ENCODE measurements at regions not wholly inside any gene's neighbourhood (a gene's known extent, or its start where the extent isn't known, plus 50 kb on each side); places are given as distances from the start of the nearest gene placed in this dataset.

DNA sequence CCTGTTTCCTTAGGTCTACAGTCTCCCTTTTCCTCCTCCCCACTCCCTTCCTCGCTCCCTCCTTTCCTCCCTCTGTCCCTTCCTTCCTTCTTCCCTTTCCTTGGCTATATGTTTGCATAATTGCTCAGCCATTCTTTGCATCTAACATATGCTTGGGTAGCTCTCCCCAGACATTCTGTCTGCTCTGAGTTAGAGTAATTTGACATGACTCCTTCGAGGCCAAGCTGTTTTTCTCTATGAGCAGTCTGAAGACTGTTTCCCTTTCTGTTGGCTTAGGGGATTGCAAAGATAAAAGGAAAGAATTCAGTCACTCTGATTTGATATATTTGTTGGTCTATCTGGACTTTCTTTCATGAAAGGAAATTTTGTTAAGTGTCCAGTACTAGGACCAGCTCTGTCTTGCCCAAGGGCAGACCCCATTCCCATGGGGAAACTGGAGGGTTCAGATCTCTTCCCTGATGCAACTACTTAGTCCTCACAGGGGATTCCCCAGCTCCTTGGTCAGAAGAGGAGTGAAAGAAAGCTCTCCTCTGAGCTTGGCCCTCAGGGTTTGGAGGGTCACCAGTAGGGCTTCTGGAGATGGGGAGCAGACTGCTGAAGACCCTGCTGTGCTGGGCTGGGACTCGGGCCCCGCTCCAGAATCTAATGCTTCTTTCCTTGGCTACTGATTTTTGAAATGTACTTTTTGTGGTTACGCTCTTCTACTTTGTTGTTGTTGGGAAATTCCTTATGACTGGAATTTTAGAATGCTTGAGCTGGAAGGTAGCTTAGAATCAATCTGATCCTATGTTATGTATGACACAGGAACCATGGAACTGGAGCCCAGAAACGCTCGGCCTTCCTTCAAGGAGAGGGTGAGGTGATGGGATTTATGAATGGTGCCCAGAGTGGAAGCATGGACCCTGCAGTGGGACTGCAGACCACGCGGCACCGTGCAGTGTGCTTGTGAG is 63.7 kb upstream of the SLC22A23 start:
- TF ChIP-seq, protein P1, sequence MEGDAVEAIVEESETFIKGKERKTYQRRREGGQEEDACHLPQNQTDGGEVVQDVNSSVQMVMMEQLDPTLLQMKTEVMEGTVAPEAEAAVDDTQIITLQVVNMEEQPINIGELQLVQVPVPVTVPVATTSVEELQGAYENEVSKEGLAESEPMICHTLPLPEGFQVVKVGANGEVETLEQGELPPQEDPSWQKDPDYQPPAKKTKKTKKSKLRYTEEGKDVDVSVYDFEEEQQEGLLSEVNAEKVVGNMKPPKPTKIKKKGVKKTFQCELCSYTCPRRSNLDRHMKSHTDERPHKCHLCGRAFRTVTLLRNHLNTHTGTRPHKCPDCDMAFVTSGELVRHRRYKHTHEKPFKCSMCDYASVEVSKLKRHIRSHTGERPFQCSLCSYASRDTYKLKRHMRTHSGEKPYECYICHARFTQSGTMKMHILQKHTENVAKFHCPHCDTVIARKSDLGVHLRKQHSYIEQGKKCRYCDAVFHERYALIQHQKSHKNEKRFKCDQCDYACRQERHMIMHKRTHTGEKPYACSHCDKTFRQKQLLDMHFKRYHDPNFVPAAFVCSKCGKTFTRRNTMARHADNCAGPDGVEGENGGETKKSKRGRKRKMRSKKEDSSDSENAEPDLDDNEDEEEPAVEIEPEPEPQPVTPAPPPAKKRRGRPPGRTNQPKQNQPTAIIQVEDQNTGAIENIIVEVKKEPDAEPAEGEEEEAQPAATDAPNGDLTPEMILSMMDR (IDR thresholded peaks at IDR 0.05) = no peak
- TF ChIP-seq, protein P2, sequence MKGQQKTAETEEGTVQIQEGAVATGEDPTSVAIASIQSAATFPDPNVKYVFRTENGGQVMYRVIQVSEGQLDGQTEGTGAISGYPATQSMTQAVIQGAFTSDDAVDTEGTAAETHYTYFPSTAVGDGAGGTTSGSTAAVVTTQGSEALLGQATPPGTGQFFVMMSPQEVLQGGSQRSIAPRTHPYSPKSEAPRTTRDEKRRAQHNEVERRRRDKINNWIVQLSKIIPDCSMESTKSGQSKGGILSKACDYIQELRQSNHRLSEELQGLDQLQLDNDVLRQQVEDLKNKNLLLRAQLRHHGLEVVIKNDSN (CRISPR knock-in tag; IDR thresholded peaks at IDR 0.05) = no peak
- TF ChIP-seq, protein P3, sequence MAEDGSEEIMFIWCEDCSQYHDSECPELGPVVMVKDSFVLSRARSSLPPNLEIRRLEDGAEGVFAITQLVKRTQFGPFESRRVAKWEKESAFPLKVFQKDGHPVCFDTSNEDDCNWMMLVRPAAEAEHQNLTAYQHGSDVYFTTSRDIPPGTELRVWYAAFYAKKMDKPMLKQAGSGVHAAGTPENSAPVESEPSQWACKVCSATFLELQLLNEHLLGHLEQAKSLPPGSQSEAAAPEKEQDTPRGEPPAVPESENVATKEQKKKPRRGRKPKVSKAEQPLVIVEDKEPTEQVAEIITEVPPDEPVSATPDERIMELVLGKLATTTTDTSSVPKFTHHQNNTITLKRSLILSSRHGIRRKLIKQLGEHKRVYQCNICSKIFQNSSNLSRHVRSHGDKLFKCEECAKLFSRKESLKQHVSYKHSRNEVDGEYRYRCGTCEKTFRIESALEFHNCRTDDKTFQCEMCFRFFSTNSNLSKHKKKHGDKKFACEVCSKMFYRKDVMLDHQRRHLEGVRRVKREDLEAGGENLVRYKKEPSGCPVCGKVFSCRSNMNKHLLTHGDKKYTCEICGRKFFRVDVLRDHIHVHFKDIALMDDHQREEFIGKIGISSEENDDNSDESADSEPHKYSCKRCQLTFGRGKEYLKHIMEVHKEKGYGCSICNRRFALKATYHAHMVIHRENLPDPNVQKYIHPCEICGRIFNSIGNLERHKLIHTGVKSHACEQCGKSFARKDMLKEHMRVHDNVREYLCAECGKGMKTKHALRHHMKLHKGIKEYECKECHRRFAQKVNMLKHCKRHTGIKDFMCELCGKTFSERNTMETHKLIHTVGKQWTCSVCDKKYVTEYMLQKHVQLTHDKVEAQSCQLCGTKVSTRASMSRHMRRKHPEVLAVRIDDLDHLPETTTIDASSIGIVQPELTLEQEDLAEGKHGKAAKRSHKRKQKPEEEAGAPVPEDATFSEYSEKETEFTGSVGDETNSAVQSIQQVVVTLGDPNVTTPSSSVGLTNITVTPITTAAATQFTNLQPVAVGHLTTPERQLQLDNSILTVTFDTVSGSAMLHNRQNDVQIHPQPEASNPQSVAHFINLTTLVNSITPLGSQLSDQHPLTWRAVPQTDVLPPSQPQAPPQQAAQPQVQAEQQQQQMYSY (CRISPR knock-in tag; IDR thresholded peaks at IDR 0.05) = no peak
- TF ChIP-seq CREB1 (CRISPR knock-in tag; IDR thresholded peaks at IDR 0.05) = no peak
- TF ChIP-seq, protein P4, sequence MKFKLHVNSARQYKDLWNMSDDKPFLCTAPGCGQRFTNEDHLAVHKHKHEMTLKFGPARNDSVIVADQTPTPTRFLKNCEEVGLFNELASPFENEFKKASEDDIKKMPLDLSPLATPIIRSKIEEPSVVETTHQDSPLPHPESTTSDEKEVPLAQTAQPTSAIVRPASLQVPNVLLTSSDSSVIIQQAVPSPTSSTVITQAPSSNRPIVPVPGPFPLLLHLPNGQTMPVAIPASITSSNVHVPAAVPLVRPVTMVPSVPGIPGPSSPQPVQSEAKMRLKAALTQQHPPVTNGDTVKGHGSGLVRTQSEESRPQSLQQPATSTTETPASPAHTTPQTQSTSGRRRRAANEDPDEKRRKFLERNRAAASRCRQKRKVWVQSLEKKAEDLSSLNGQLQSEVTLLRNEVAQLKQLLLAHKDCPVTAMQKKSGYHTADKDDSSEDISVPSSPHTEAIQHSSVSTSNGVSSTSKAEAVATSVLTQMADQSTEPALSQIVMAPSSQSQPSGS (CRISPR knock-in tag; IDR thresholded peaks at IDR 0.05; ENCODE audit: borderline replicate concordance, low read depth) = no peak
- TF ChIP-seq NR2C2 (CRISPR knock-in tag; IDR thresholded peaks at IDR 0.05) = no peak
- no peak for TF ChIP-seq IRF2 (CRISPR knock-in tag; IDR thresholded peaks at IDR 0.05; ENCODE audit: borderline replicate concordance, low read depth)
- no peak for TF ChIP-seq ZNF232 (CRISPR knock-in tag; IDR thresholded peaks at IDR 0.05)
- no peak for TF ChIP-seq CBFB (CRISPR knock-in tag; IDR thresholded peaks at IDR 0.05; ENCODE audit: low read depth)
- TF ChIP-seq, protein P5, sequence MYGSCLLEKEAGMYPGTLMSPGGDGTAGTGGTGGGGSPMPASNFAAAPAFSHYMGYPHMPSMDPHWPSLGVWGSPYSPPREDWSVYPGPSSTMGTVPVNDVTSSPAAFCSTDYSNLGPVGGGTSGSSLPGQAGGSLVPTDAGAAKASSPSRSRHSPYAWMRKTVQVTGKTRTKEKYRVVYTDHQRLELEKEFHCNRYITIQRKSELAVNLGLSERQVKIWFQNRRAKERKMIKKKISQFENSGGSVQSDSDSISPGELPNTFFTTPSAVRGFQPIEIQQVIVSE (CRISPR knock-in tag; IDR thresholded peaks at IDR 0.05; ENCODE audit: borderline replicate concordance) = no peak
- TF ChIP-seq, protein P6, sequence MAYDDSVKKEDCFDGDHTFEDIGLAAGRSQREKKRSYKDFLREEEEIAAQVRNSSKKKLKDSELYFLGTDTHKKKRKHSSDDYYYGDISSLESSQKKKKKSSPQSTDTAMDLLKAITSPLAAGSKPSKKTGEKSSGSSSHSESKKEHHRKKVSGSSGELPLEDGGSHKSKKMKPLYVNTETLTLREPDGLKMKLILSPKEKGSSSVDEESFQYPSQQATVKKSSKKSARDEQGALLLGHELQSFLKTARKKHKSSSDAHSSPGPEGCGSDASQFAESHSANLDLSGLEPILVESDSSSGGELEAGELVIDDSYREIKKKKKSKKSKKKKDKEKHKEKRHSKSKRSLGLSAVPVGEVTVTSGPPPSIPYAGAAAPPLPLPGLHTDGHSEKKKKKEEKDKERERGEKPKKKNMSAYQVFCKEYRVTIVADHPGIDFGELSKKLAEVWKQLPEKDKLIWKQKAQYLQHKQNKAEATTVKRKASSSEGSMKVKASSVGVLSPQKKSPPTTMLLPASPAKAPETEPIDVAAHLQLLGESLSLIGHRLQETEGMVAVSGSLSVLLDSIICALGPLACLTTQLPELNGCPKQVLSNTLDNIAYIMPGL (CRISPR knock-in tag; IDR thresholded peaks at IDR 0.05) = no peak
- TF ChIP-seq, protein P7, sequence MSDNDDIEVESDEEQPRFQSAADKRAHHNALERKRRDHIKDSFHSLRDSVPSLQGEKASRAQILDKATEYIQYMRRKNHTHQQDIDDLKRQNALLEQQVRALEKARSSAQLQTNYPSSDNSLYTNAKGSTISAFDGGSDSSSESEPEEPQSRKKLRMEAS (CRISPR knock-in tag; IDR thresholded peaks at IDR 0.05) = no peak

Measured in WTC11 (cell line).